CD4-positive, alpha-beta T cell treated with Interleukin-21 for 1 hour (primary cell): ENCODE measurements at regions not wholly inside any gene's neighbourhood (a gene's known extent, or its start where the extent isn't known, plus 50 kb on each side); places are given as distances from the start of the nearest gene placed in this dataset.

Experiments used
- DNase-seq: peaks from one replicate; pipeline ENCODE4 v3.0.0-alpha.2; 2020

- no peak for DNase-seq
Measured at GRCh38 chr5:81855591-81855990, 104.7 kb upstream of the SSBP2 start.

DNA sequence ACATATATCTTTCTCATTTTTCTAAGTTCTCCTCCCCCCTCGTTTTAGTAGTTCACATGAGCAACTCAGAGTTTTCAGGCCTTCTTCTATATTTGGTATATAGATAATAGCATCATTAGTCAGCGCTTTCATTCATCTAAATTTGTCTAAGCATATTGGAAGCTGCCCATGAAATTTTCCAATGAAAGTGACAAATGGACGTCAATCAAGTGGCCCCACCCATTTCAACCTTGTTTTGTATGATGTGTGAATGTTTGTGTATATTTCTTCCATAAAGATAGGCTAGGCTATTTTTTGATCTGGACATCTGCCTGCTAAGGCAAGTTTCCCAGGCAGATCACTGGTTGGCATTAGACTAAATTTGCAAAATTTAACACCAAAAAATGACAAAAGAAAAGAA lies 104.0 kb upstream of the SSBP2 start:
- no peak for DNase-seq

GRCh38 chr5:81854485-81854884 lies 103.6 kb upstream of the SSBP2 start:
- DNase-seq: no peak

DNA sequence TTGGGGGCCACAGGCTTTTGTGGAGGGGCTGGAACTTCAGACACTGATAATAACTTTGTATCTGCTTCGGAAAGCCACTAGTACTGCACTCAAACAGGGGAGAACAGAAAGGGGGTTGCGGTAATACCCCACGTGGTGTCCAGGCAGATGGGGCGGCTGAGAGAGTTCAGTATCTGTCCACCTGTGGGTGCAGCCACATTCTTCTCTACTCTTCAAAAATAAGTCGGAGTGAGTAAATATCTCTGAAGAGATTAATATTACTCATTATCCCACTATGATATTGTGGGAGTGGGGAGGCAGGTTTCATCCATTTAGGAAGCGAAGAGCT lies 102.1 kb upstream of the SSBP2 start:
- no peak for DNase-seq

- peak; percentile 13 for DNase-seq
Measured at GRCh38 chr5:81852291-81853029, 101.6 kb upstream of the SSBP2 start.

DNA sequence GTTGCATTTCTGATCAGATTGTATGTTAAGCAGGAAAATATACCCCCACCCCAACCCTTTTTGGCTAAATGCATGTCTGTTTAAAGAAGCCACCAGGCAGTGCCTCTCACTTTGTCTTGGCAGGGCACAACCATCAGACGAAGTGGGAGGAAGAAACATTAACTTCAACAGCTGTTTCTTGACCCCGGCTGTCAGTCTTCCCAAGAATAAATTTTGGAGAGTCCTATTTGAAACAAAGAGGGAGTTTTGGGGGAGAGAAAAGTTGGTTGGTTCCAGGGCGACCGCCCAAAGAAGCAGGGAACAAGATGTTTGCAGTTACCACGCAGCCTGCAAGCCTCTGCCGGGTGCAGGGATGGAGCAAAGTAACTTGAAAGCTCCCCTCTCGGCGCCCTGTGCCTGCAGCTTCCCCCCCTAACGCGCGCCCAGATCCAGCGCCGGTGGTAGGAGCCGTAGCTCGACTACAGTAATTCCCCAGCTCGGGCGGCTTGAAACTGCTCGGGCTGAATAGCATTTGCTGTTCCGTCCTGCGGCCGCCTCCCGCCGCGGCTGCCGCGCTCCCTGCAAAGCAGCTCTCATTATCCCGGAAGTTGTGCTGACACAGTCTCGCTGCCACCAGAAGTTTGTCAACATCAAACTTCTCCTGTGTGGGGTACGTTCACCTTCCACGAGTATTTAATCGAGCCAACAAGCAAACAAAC lies 100.7 kb upstream of the SSBP2 start:
- DNase-seq: peak; percentile 91

- DNase-seq: no peak
Measured at GRCh38 chr5:81850501-81851357, 99.8 kb upstream of the SSBP2 start.

GRCh38 chr5:81849770-81850367 lies 99.0 kb upstream of the SSBP2 start:
- DNase-seq: no peak

- DNase-seq: no peak
Measured at GRCh38 chr5:81848362-81848880, 97.5 kb upstream of the SSBP2 start.

DNA sequence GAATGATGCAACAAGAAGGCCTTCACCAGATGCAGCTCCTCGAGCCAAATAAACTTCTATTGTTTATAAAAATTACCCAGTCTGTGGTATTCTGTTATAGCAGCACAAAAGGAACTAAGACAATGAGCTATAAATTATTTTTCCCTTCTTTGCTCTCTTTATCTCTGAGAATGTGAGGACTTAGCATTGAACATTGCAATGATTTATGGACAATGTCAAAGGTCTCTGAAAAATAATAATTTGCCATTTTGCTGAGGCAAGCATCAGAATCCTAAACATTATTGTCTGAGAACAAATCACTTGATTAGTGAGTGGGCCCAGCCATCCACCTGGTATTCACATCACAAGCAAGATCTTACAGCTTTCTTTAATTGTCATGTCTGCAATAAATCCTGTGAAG lies 95.4 kb upstream of the SSBP2 start:
- DNase-seq: no peak

DNA sequence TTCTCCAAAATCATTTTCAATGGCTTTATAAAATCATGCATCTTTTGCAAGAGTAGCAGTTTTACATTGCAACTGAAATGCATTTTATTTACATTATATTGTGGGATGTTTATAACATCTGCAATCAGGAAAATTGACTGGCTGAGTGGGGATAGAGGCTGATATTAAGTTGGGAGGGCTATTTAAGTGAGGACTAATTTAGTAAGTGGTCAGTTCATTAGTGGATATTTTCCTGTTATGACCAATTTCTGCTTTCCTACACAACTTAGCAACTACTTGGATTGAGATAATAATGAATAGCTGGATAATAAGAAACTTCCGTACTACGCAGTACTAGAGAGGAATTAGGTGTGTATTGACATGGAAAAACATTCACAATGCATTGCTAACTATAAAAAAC lies 92.9 kb upstream of the SSBP2 start:
- DNase-seq: no peak

GRCh38 chr5:81842795-81843398 lies 92.0 kb upstream of the SSBP2 start:
- no peak for DNase-seq

DNA sequence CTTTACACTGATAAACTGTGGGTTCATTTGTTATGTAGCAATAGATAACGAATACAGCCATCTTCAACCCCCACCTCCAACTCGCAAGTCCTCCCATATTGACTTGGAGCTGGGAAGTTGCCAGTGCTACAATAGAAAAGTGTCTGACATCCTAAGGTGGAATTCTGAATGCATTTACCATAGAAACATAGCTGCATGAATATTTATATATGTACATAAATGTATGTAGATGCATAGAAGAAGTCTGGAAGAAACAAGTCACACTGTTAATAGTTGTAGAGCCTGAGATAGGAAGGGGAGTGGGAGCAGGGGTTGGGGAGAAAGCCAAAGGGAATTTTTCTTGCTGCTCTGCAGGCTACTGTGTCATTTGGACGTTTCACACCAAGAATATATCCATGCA lies 88.1 kb upstream of the SSBP2 start:
- DNase-seq: no peak

DNA sequence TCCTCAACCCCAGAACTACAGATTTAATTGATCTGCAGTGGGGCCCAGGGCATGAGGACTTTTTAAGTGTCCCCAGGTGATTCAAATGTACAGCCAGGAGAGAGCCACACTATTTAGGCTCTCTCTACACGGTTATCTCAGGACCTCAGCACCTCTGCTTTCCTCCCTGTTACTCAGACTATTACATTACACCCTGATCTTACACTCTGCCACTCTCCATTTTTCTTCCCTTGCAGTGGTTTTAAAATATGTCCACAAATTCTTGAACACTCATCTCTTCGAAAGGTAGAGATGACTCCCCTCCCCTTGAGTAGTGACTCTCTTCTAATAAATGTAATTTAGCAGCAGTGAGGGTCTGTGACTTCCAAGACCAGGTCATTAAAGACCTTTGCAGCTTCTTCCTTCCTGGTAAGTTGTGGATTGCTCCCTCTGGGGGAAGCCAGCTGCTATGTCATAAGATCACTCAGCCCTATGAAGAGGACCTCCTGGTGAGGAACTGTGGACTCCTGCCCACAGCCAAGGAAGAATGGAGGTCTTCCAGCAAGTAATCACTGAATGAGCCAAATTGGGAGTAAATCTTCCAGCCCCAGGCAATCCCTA lies 87.5 kb upstream of the SSBP2 start:
- DNase-seq: peak; percentile 52

DNA sequence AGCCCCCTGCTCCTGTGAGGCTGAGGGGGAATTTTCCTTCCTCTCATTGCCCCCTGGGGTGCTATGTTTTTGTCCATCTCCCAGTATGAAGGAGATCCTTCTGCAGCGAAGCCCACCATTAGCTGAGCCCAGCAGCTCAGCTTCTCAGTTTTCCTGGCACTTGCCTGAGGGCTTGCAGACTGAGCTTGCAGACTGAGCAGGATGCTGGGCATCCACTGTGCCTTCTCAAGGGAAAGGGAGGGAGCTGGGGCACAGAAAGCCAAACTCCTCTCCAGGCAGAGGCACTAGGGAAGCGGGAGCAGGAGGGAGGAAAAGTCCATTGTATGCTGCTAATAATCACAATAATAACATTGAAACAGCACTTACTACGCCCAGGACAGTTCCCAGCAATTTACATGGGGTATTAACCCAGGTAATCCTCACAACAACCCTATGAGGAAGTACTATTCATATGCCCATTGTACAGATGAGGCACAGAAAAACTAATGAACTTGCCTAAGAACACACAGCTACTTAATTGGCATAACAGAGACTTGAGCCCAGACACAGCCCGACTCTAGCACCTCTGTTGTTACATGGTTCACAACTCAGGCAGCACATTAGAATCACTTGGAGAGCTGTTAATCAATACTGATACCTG lies 86.9 kb upstream of the SSBP2 start:
- DNase-seq: no peak

DNA sequence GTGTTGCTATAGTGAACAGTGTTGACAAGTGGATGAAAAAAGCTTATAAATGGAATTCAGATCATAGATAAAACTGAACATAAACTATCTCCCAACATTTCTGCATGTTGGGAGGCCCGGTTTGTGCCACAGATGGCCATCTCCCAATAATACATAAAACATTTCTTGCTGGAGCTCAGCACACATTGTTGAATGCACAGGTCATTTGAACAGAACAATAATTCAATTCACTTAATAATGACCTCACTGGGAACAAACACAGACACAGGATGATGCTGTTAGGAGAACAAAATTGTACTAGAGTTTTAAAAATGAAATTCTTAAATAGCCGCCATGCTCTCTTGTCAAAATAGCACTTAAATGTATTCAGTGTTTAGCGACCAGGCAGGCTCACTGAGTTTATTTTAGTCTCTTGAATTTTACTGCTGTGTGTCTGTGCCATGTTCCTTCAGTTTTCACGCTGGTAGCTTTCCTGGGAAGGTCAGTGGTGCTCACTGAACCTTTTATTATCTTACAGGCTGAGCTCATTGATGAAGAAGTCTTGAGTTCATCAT lies 85.0 kb upstream of the SSBP2 start:
- DNase-seq: no peak

DNA sequence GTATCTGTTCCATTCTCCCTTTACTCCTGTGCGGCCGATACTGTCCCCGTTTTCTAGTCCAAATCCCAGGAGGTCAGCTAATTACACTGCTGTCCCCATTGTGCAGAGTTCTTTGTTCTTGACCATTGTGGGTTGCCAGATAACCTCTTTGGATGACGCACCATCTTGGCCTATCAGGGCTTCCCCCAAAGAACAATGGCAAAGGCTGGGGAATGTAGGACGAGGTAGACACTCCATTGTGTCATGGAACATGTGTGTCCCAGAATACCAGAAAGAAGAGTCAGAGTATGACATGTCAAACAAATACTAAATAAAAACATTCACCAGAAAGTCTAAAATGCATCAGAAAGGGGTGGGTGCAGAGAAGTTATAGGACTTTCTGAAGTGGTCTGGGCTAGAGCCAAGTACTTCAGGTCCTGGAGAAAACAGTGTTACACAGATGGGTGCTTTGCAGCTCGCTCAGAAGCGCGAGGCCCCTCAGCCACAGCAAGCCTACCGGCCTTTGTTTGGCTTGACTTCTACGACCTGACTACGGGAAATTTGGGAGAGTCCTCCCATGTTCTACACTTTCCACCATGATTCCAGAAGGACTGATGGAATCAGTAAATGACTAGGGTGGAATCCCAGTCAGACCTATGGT lies 83.2 kb upstream of the SSBP2 start:
- no peak for DNase-seq

DNA sequence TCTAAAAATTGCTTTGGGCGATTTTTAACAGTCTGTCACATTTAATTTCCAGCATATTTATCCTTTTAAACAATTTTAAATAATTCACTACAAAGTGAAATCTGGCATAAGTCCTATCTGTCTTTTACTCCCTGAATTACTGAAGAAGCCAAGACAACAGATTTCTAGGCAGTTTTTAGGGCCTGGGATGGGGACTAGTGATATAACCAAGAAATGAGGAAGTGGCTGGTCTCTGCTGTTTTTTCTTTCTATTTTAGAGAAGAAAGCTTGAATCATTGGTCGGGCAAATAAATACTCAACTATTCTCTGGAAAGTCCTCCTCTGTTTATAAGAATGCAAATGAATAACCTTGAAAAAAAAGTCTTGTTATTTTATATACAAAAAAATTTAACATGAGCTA lies 79.7 kb upstream of the SSBP2 start:
- no peak for DNase-seq

GRCh38 chr5:81829242-81829641 lies 78.3 kb upstream of the SSBP2 start:
- DNase-seq: no peak

- no peak for DNase-seq
Measured at GRCh38 chr5:81827500-81827899, 76.6 kb upstream of the SSBP2 start.

- no peak for DNase-seq
Measured at GRCh38 chr5:81826128-81826527, 75.2 kb upstream of the SSBP2 start.
